CD4-positive, alpha-beta T cell treated with Interleukin-4 for 1 hour (primary cell): ENCODE measurements at regions not wholly inside any gene's neighbourhood (a gene's known extent, or its start where the extent isn't known, plus 50 kb on each side); places are given as distances from the start of the nearest gene placed in this dataset.
"Not testable (repeated sequence)": the region's sequence is repeated elsewhere in the genome, so short reads cannot be mapped to it uniquely, and the experiment has no call there.

Source experiments
- DNase-seq, 2 donors: peaks; one replicate each; pipeline ENCODE4 v3.0.0-alpha.2; 2020 to 2022

- no peak for DNase-seq
These were observed 53.8 kb downstream of the COX7C start for GRCh38 chr5:86671536-86671935.

- no peak for DNase-seq
These were observed 56.3 kb downstream of the COX7C start for GRCh38 chr5:86674069-86674468.

GRCh38 chr5:86675311-86675710 is 57.6 kb downstream of the COX7C start:
- DNase-seq, result no peak

- DNase-seq, result peak in 1 of 2 donors; percentile 29
These were observed 61.8 kb downstream of the COX7C start for GRCh38 chr5:86679529-86679928.

- DNase-seq, result no peak
These were observed 62.2 kb downstream of the COX7C start for GRCh38 chr5:86679949-86680348.

GRCh38 chr5:86684222-86684621 is 66.5 kb downstream of the COX7C start:
- no peak for DNase-seq

- no peak for DNase-seq
These were observed 68.3 kb downstream of the COX7C start for GRCh38 chr5:86686046-86686445.

GRCh38 chr5:86688406-86688805 is 70.7 kb downstream of the COX7C start:
- no peak for DNase-seq

- DNase-seq, result no peak
These were observed 71.5 kb downstream of the COX7C start for GRCh38 chr5:86689103-86689729.

GRCh38 chr5:86709157-86709881 is 91.6 kb downstream of the COX7C start:
- DNase-seq, result no peak

GRCh38 chr5:86716121-86716520 is 98.4 kb downstream of the COX7C start:
- no peak for DNase-seq

GRCh38 chr5:86731319-86732117 is 113.8 kb downstream of the COX7C start:
- not testable (repeated sequence) for DNase-seq

GRCh38 chr5:86735370-86735769 is 117.6 kb downstream of the COX7C start:
- DNase-seq, result no peak

- no peak for DNase-seq
These were observed 119.8 kb downstream of the COX7C start for GRCh38 chr5:86737579-86737978.

GRCh38 chr5:86748538-86749105 is 130.9 kb downstream of the COX7C start:
- DNase-seq, result no peak

- no peak for DNase-seq
These were observed 132.1 kb downstream of the COX7C start for GRCh38 chr5:86749841-86750240.

GRCh38 chr5:86756839-86757238 is 139.1 kb downstream of the COX7C start:
- DNase-seq, result no peak

- no peak for DNase-seq
These were observed 140.1 kb downstream of the COX7C start for GRCh38 chr5:86757824-86758223.

- no peak for DNase-seq
These were observed 142.9 kb downstream of the COX7C start for GRCh38 chr5:86760661-86761060.

- no peak for DNase-seq
These were observed 146.2 kb downstream of the COX7C start for GRCh38 chr5:86763929-86764328.

GRCh38 chr5:86765778-86766502 is 148.2 kb downstream of the COX7C start:
- DNase-seq, result no peak

GRCh38 chr5:86768699-86769202 is 151.0 kb downstream of the COX7C start:
- no peak for DNase-seq

GRCh38 chr5:86780018-86780417 is 162.3 kb downstream of the COX7C start:
- DNase-seq, result no peak
